Endodermal cell (in vitro differentiated cells): ENCODE measurements at regions not wholly inside any gene's neighbourhood (a gene's known extent, or its start where the extent isn't known, plus 50 kb on each side); places are given as distances from the start of the nearest gene placed in this dataset.
A peak's percentile ranks its signal among the peaks of the same experiment; 100 is the strongest.

ENCODE experiments used
- DNase-seq: peaks from one replicate; pipeline ENCODE4 v3.0.0-alpha.2; 2017
- H3K27ac ChIP-seq: 2 replicates; pipeline ENCODE4 v1.5.1; 2013; ENCODE audit warnings: mild to moderate bottlenecking, low read depth, low read length, moderate library complexity
- H3K27me3 ChIP-seq: 2 replicates; pipeline ENCODE4 v1.6.1; 2013; ENCODE audit warnings: mild to moderate bottlenecking, low read length, moderate library complexity; ENCODE audit not compliant: insufficient read depth, control insufficient read depth, poor library complexity, severe bottlenecking
- H3K36me3 ChIP-seq: 2 replicates; pipeline ENCODE4 v1.7.0; 2013; ENCODE audit warnings: mild to moderate bottlenecking, low read length, moderate library complexity; ENCODE audit not compliant: control insufficient read depth, insufficient read depth
- H3K4me1 ChIP-seq: one replicate; pipeline ENCODE4 v1.7.0; 2013; ENCODE audit warnings: low read length; ENCODE audit not compliant: control insufficient read depth, insufficient read depth
- H3K4me3 ChIP-seq: 2 replicates; pipeline ENCODE4 v1.5.1; 2013; ENCODE audit warnings: mild to moderate bottlenecking, low read length, moderate library complexity
- H3K9ac ChIP-seq: 2 replicates; pipeline ENCODE4 v1.6.1; 2013; ENCODE audit warnings: mild to moderate bottlenecking, low read length, moderate library complexity; ENCODE audit not compliant: poor library complexity, severe bottlenecking; ENCODE audit errors: extremely low read depth
- H3K9me3 ChIP-seq: 2 replicates; pipeline ENCODE4 v1.6.1; 2013; ENCODE audit warnings: mild to moderate bottlenecking, low read length, moderate library complexity; ENCODE audit not compliant: control insufficient read depth
- H3K27ac Mint-ChIP-seq: 2 replicates; pipeline ENCODE4 v1.8.0; 2020; ENCODE audit warnings: mixed read lengths
- H3K27me3 Mint-ChIP-seq: 2 replicates; pipeline ENCODE4 v1.8.0; 2021; ENCODE audit warnings: mild to moderate bottlenecking, mixed read lengths; ENCODE audit not compliant: insufficient read depth
- H3K36me3 Mint-ChIP-seq: 2 replicates; pipeline ENCODE4 v1.8.0; 2020; ENCODE audit warnings: low read depth, mixed read lengths
- H3K4me1 Mint-ChIP-seq: 2 replicates; pipeline ENCODE4 v1.8.0; 2020; ENCODE audit warnings: mixed read lengths
- H3K4me3 Mint-ChIP-seq: 2 replicates; pipeline ENCODE4 v1.8.0; 2020; ENCODE audit warnings: mild to moderate bottlenecking, moderate library complexity, mixed read lengths
- H3K9me3 Mint-ChIP-seq: 2 replicates; pipeline ENCODE4 v1.8.0; 2020; ENCODE audit warnings: mild to moderate bottlenecking, mixed read lengths
- CTCF ChIP-seq: fragments of 200-600 bp; sonication (generic); conservative IDR thresholded peaks from 2 replicates; pipeline ENCODE4 v1.5.0; 2021; ENCODE audit warnings: antibody characterized with exemption, mild to moderate bottlenecking
- WGBS, 2 experiments: methylation state at CpG; one replicate each; pipeline versions ENCODE4 v1.1.5 to v1.1.7; 2013; ENCODE audit warnings: missing lambda C conversion rate in 2 of 2, mixed read lengths in 1 of 2; ENCODE audit not compliant: insufficient coverage in 1 of 2, insufficient read length in 1 of 2; 5-methylcytosine and 5-hydroxymethylcytosine counted together

- Histone ChIP-seq H3K27me3 (no peaks in the 10 kb centered on the region), H3K9me3 (no peaks in the 10 kb centered on the region), H3K4me3 (no peak overlapping the region), H3K4me1 (peaks cover 3% of the 10 kb centered on the region), H3K27ac (peak overlapping the region; percentile 15), H3K36me3 (no peaks in the 10 kb centered on the region), H3K9ac (no peak overlapping the region)
- Mint-ChIP-seq H3K9me3 (no peaks in the 10 kb centered on the region), H3K4me1 (peaks cover 32% of the 10 kb centered on the region), H3K27ac (no peak overlapping the region), H3K27me3 (no peaks in the 10 kb centered on the region), H3K36me3 (no peaks in the 10 kb centered on the region), H3K4me3 (no peak overlapping the region)
- 68 to 85% methylated on average over 7 to 9 of the region's 9 CpGs for WGBS, 2 experiments
- no peak for TF ChIP-seq CTCF
- DNase-seq: peak; percentile 59
Observed at GRCh38 chr5:71810023-71810422, 90.9 kb downstream of the CARTPT start.

- no peak overlapping the region for H3K9ac ChIP-seq
- no peak overlapping the region for H3K4me3 ChIP-seq
- 91 to 94% methylated on average over 6 to 8 of the region's 9 CpGs for WGBS, 2 experiments
- Mint-ChIP-seq H3K27ac (no peak overlapping the region), H3K9me3 (no peaks in the 10 kb centered on the region), H3K36me3 (no peaks in the 10 kb centered on the region), H3K27me3 (no peaks in the 10 kb centered on the region), H3K4me1 (peaks cover 32% of the 10 kb centered on the region), H3K4me3 (no peak overlapping the region)
- no peak for TF ChIP-seq CTCF
- H3K27me3 ChIP-seq: no peaks in the 10 kb centered on the region
- H3K9me3 ChIP-seq: no peaks in the 10 kb centered on the region
- DNase-seq: no peak
- H3K36me3 ChIP-seq: no peaks in the 10 kb centered on the region
- peak overlapping the region; percentile 15 for H3K27ac ChIP-seq
- H3K4me1 ChIP-seq: peaks cover 3% of the 10 kb centered on the region
Observed at GRCh38 chr5:71810471-71811195, 91.6 kb downstream of the CARTPT start.

GRCh38 chr5:71811779-71812178, 92.7 kb downstream of the CARTPT start:
- Histone ChIP-seq H3K27ac (no peak overlapping the region), H3K36me3 (no peaks in the 10 kb centered on the region), H3K27me3 (no peaks in the 10 kb centered on the region), H3K4me3 (no peak overlapping the region), H3K9ac (no peak overlapping the region), H3K4me1 (no peaks in the 10 kb centered on the region), H3K9me3 (no peaks in the 10 kb centered on the region)
- no peaks in the 10 kb centered on the region for H3K36me3 Mint-ChIP-seq
- WGBS, 2 experiments: 92 to 100% methylated on average over 1 to 2 of the region's 2 CpGs
- DNase-seq: no peak
- no peaks in the 10 kb centered on the region for H3K9me3 Mint-ChIP-seq
- H3K4me3 Mint-ChIP-seq: no peak overlapping the region
- no peak overlapping the region for H3K27ac Mint-ChIP-seq
- no peak for TF ChIP-seq CTCF
- no peaks in the 10 kb centered on the region for H3K27me3 Mint-ChIP-seq
- peaks cover 29% of the 10 kb centered on the region for H3K4me1 Mint-ChIP-seq
